PC-9 (cell line): ENCODE measurements at regions not wholly inside any gene's neighbourhood (a gene's known extent, or its start where the extent isn't known, plus 50 kb on each side); places are given as distances from the start of the nearest gene placed in this dataset.

Experiments
- BruUV-seq: library from RNA; stranded (reverse); fragments of 400-500 nt; replicated peaks from 2 replicates; lab custom pipeline; 2021; lab: Mats Ljungman, UMichigan
- CTCF ChIA-PET: fragments of 300-600 bp; sonication (Branson Sonifier 250); formaldehyde crosslinking; loops from one replicate; lab custom pipeline; 2022; ENCODE audit warnings: antibody characterized with exemption; lab: Charles Lee
- POLR2A ChIA-PET: fragments of 300-600 bp; sonication (Branson Sonifier 250); formaldehyde crosslinking; loops from one replicate; lab custom pipeline; 2022; ENCODE audit warnings: antibody characterized with exemption; ENCODE audit not compliant: unreplicated experiment; lab: Charles Lee
- DNase-seq, 2 experiments: peaks; one replicate each; pipeline versions ENCODE4 v3.0.0 to v3.0.0-alpha.2; 2015 to 2022; ENCODE audit warnings: mixed read lengths in 1 of 2
- H2AFZ ChIP-seq: fragments of 200-600 bp; sonication (generic); 2 replicates; pipeline ENCODE4 v1.8.1; 2017; ENCODE audit warnings: antibody characterized with exemption
- H3F3A ChIP-seq: fragments of 200-600 bp; sonication (generic); 2 replicates; pipeline ENCODE4 v1.8.1; 2017; ENCODE audit warnings: antibody characterized with exemption, mild to moderate bottlenecking, low read depth; ENCODE audit not compliant: insufficient read depth
- H3K27ac ChIP-seq: fragments of 200-600 bp; sonication (generic); 2 replicates; pipeline ENCODE4 v1.6.1; 2016; ENCODE audit warnings: mixed run types
- H3K27me3 ChIP-seq: fragments of 200-600 bp; sonication (generic); 2 replicates; pipeline ENCODE4 v1.6.1; 2016; ENCODE audit warnings: low read depth, mixed run types; ENCODE audit not compliant: insufficient read depth
- H3K36me3 ChIP-seq: fragments of 200-600 bp; sonication (generic); 2 replicates; pipeline ENCODE4 v1.6.1; 2016; ENCODE audit warnings: low read depth, mixed run types
- H3K4me1 ChIP-seq: fragments of 200-600 bp; sonication (generic); replicated peaks from 2 replicates; pipeline ENCODE4 v1.6.1; 2016; ENCODE audit warnings: mixed run types; ENCODE audit not compliant: insufficient read depth
- H3K4me2 ChIP-seq: fragments of 200-600 bp; sonication (generic); 2 replicates; pipeline ENCODE4 v1.6.1; 2017; ENCODE audit warnings: mixed run types
- H3K4me3 ChIP-seq: fragments of 200-600 bp; sonication (generic); 2 replicates; pipeline ENCODE4 v1.6.1; 2016; ENCODE audit warnings: mixed run types
- H3K79me2 ChIP-seq: fragments of 200-600 bp; sonication (generic); 2 replicates; pipeline ENCODE4 v1.6.1; 2017; ENCODE audit warnings: low read depth, mixed run types
- H3K9me2 ChIP-seq: fragments of 200-600 bp; sonication (generic); 2 replicates; pipeline ENCODE4 v1.8.1; 2017; ENCODE audit warnings: mild to moderate bottlenecking; ENCODE audit not compliant: insufficient read depth
- H3K9me3 ChIP-seq: fragments of 200-600 bp; sonication (generic); 2 replicates; pipeline ENCODE4 v1.8.1; 2016; ENCODE audit warnings: low read depth; ENCODE audit not compliant: insufficient read depth
- H4K20me1 ChIP-seq: fragments of 200-600 bp; sonication (generic); 2 replicates; pipeline ENCODE4 v1.8.1; 2017; ENCODE audit not compliant: insufficient read depth
- CTCF ChIP-seq: fragments of 200-600 bp; sonication (generic); conservative IDR thresholded peaks from 2 replicates; pipeline ENCODE4 v1.6.1; 2017; ENCODE audit warnings: mixed run types, antibody characterized with exemption, mild to moderate bottlenecking, moderate library complexity
- EZH2 ChIP-seq: fragments of 200-600 bp; sonication (generic); IDR thresholded peaks from 2 replicates; pipeline ENCODE4 v1.8.0; 2017; ENCODE audit warnings: antibody characterized with exemption, low read depth
- intact Hi-C: fragments of 100-400 bp; cut with micrococcal nuclease; formaldehyde crosslinking; loops from one replicate; pipeline ENCODE4 v1.10.0; 2022; ENCODE audit not compliant: unreplicated experiment

GRCh38 chr15:38688761-38689160, 124.1 kb upstream of the RASGRP1 start:
- ChIA-PET CTCF (no interaction called here), POLR2A (no interaction called here)
- no peaks in the 10 kb centered on the region for H3K36me3 ChIP-seq
- no peaks in the 10 kb centered on the region for H3K27me3 ChIP-seq
- H3K4me1 ChIP-seq, result no peaks in the 10 kb centered on the region
- no peaks in the 10 kb centered on the region for H3F3A ChIP-seq
- no TSS peak for BruUV-seq
- no peak for TF ChIP-seq CTCF
- TF ChIP-seq EZH2, result no peak
- no peak for DNase-seq
- no peak overlapping the region for H3K4me3 ChIP-seq
- no peaks in the 10 kb centered on the region for H3K9me2 ChIP-seq
- intact Hi-C loops, result no loop called here
- H3K27ac ChIP-seq, result no peak overlapping the region
- H3K4me2 ChIP-seq, result no peak overlapping the region
- no peaks in the 10 kb centered on the region for H3K9me3 ChIP-seq
- no peak overlapping the region for H2AFZ ChIP-seq
- no peaks in the 10 kb centered on the region for H3K79me2 ChIP-seq
- H4K20me1 ChIP-seq, result no peaks in the 10 kb centered on the region

- no peak for DNase-seq
- ChIA-PET CTCF (interaction anchor here (2.2 kb wide), 1 partner anchor 10 kb away, joined by 7 read pairs; no protein-coding TSS in a partner anchor), POLR2A (no interaction called here)
- intact Hi-C loops, result no loop called here
- no peaks in the 10 kb centered on the region for H3K9me2 ChIP-seq
- no peaks in the 10 kb centered on the region for H3K27me3 ChIP-seq
- H4K20me1 ChIP-seq, result no peaks in the 10 kb centered on the region
- no peaks in the 10 kb centered on the region for H3K4me1 ChIP-seq
- no peaks in the 10 kb centered on the region for H3F3A ChIP-seq
- H2AFZ ChIP-seq, result no peak overlapping the region
- no peak overlapping the region for H3K4me2 ChIP-seq
- TF ChIP-seq CTCF (no peak), EZH2 (no peak)
- H3K4me3 ChIP-seq, result no peak overlapping the region
- H3K36me3 ChIP-seq, result no peaks in the 10 kb centered on the region
- H3K27ac ChIP-seq, result no peak overlapping the region
- no peaks in the 10 kb centered on the region for H3K9me3 ChIP-seq
- no TSS peak for BruUV-seq
- H3K79me2 ChIP-seq, result no peaks in the 10 kb centered on the region
Measured at GRCh38 chr15:38689522-38689921, 124.9 kb upstream of the RASGRP1 start.

GRCh38 chr15:38690216-38690615, 125.6 kb upstream of the RASGRP1 start:
- BruUV-seq, result no TSS peak
- Histone ChIP-seq H4K20me1 (no peaks in the 10 kb centered on the region), H3K4me2 (no peak overlapping the region), H3K9me2 (no peaks in the 10 kb centered on the region), H3F3A (no peaks in the 10 kb centered on the region), H2AFZ (no peak overlapping the region), H3K79me2 (no peaks in the 10 kb centered on the region), H3K4me1 (no peaks in the 10 kb centered on the region), H3K27me3 (no peaks in the 10 kb centered on the region), H3K9me3 (no peaks in the 10 kb centered on the region), H3K4me3 (no peak overlapping the region), H3K36me3 (no peaks in the 10 kb centered on the region), H3K27ac (no peak overlapping the region)
- ChIA-PET CTCF (interaction anchor here (0.6 to 2.2 kb wide), 5 partner anchors 9 to 250 kb away, joined by 3 to 7 read pairs (median 4); no protein-coding TSS in a partner anchor), POLR2A (no interaction called here)
- TF ChIP-seq EZH2 (no peak), CTCF (no peak)
- DNase-seq, result no peak
- intact Hi-C loops, result loop anchor here (2.0 kb wide), 1 partner anchor 249 kb away; no protein-coding TSS in a partner anchor
